ENCODE measurements at regions not wholly inside any gene's neighbourhood (a gene's known extent, or its start where the extent isn't known, plus 50 kb on each side); places are given as distances from the start of the nearest gene placed in this dataset.

GRCh38 chr10:107284187-107284586 lies 119.7 kb upstream of the SORCS1 start:
- H3K79me1 ChIP-seq (ENCODE audit: insufficient read depth, low read depth, low read length, poor library complexity, severe bottlenecking) = no peaks in the 10 kb centered on the region
- H2BK12ac ChIP-seq (ENCODE audit: insufficient read length, low read depth, low read length) = no peak overlapping the region
- no peak overlapping the region for H2AK5ac ChIP-seq (ENCODE audit: insufficient read length, low read length)
- no peak overlapping the region for H2BK15ac ChIP-seq (ENCODE audit: low read depth, low read length)
- no peak overlapping the region for H2BK5ac ChIP-seq (ENCODE audit: insufficient read length, low read length)
- no CpG with 5 or more reads among the region's 2 CpGs for WGBS (ENCODE audit: extremely low coverage, insufficient read length, low lambda C conversion rate)
- H3K23ac ChIP-seq (ENCODE audit: insufficient read length, low read depth, low read length) = no peak overlapping the region
- no peak overlapping the region for H3T11ph ChIP-seq (ENCODE audit: low read length)
- DNase-seq = no peak
- H3K9ac ChIP-seq (ENCODE audit: extremely low read depth, insufficient read length, low read length) = no peak overlapping the region
- H3K27ac Mint-ChIP-seq = no peak overlapping the region
- no peak overlapping the region for H3K14ac ChIP-seq (ENCODE audit: insufficient read depth, low read length)
- H3K36me3 Mint-ChIP-seq (ENCODE audit: insufficient read depth in 1 of 3, low read depth in 3 of 3) = peaks cover 0 to 14% (median 2%) of the 10 kb centered on the region in 3 experiments; a peak in 5 of 7 replicates
- no peak overlapping the region for H3K4me2 ChIP-seq (ENCODE audit: insufficient read depth, insufficient read length, low read length)
- no peak overlapping the region for H4K91ac ChIP-seq (ENCODE audit: insufficient read length, low read depth, low read length)
- H3K4ac ChIP-seq (ENCODE audit: low read depth, low read length) = no peak overlapping the region
- no peak overlapping the region for H2BK120ac ChIP-seq (ENCODE audit: low read depth, low read length, poor library complexity, severe bottlenecking)
- H3K9me3 Mint-ChIP-seq = peaks cover 17 to 22% of the 10 kb centered on the region in 2 experiments
- no peak overlapping the region for H2BK20ac ChIP-seq (ENCODE audit: low read depth, low read length, poor library complexity, severe bottlenecking)
- H2AFZ ChIP-seq (ENCODE audit: low read length) = no peak overlapping the region
- no peaks in the 10 kb centered on the region for H3K27me3 Mint-ChIP-seq (ENCODE audit: low read depth)
- H4K8ac ChIP-seq (replicated peaks; ENCODE audit: insufficient read length, low read depth, low read length) = no peak overlapping the region
- H3K79me2 ChIP-seq (ENCODE audit: insufficient read depth, low read length) = no peaks in the 10 kb centered on the region
- H3K4me1 Mint-ChIP-seq = peaks cover 0 to 7% of the 10 kb centered on the region in 2 experiments; a peak in 2 of 4 replicates
- H4K5ac ChIP-seq (ENCODE audit: insufficient read length, low read depth, low read length) = no peak overlapping the region
- H3K27me3 ChIP-seq (ENCODE audit: insufficient read depth, low read length) = no peaks in the 10 kb centered on the region
- H3K4me1 ChIP-seq (ENCODE audit: insufficient read depth, low read length) = no peaks in the 10 kb centered on the region; the same call in 1 of the 2 replicates
- no peaks in the 10 kb centered on the region for H3K23me2 ChIP-seq (ENCODE audit: insufficient read length, low read depth, low read length, poor library complexity, severe bottlenecking)
- H3K9me3 ChIP-seq (ENCODE audit: control insufficient read depth, low read depth, low read length) = no peaks in the 10 kb centered on the region
- H3K56ac ChIP-seq (ENCODE audit: insufficient read length, low read depth, low read length) = no peak overlapping the region
- H4K20me1 ChIP-seq (ENCODE audit: control insufficient read depth, insufficient read depth, insufficient read length) = no peaks in the 10 kb centered on the region
- no peak overlapping the region for H3K27ac ChIP-seq (ENCODE audit: insufficient read length, low read depth, low read length)
- no peak overlapping the region for H3K18ac ChIP-seq (ENCODE audit: insufficient read length, low read depth, low read length)
- TF ChIP-seq CTCF (conservative IDR thresholded peaks at IDR 0.05) = no peak
- no peak overlapping the region for H3K4me3 Mint-ChIP-seq

Measured in H9 (cell line).